GM21825 (cell line): ENCODE measurements at regions not wholly inside any gene's neighbourhood (a gene's known extent, or its start where the extent isn't known, plus 50 kb on each side); places are given as distances from the start of the nearest gene placed in this dataset.

Experiments used
- ATAC-seq: cut with Tn5 transposase; IDR thresholded peaks from one replicate; pipeline ENCODE4 v1.9.1; 2021; ENCODE audit warnings: mild to moderate bottlenecking, moderate library complexity; ENCODE audit not compliant: unreplicated experiment

- ATAC-seq: no peak
These were observed 140.5 kb upstream of the SRRM4 start for GRCh38 chr12:118840878-118841277.

GRCh38 chr12:118841588-118841987 is 139.8 kb upstream of the SRRM4 start:
- no peak for ATAC-seq

GRCh38 chr12:118842866-118843265 is 138.5 kb upstream of the SRRM4 start:
- ATAC-seq: no peak

- ATAC-seq: no peak
These were observed 134.9 kb upstream of the SRRM4 start for GRCh38 chr12:118846416-118846815.

DNA sequence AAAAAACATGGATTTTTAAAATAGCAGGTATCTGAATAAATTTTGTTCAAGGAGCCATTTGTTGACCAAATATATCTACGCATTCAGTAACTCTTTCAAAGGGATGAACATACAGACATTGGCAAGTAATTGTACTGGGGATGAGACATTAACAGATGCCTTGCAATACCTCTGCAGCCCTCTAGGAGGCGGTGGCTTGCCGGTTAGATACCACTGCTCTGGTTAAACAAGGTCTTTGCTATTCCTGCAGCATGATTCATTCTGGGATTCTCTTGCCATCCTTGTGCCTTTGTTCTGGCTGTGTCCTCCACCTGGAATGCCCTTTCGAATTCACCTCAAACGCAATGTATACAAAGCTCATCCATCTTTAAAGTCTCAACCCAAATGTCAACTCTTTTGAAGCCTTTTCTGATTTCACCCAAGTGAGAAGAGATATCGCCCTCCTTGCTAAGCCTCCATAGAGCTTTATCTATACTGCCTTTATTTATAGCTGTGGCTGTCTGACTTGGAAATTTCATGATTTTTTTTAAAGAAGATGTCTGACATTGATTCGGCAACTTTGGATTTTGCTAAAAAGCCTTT is 131.0 kb upstream of the SRRM4 start:
- ATAC-seq: no peak

DNA sequence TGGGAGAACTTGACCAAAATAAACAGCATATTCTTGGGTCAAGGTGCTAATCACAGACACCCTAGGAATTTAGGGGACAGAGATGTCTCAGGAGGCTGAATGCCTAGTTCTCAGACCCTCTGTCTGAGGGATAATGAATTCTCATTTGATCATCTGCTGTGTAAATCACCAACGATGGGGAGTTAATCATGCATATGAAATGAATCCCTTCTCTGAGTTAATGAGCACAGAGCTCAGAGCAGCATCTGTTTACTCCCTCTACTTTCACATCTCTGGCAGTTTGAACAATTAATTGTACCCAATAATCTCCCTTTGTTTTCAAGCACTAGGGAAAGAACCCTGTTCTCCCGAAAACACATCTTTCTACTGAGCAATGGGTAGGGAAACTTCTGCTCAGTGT is 129.4 kb upstream of the SRRM4 start:
- ATAC-seq: no peak

GRCh38 chr12:118853634-118854033 is 127.7 kb upstream of the SRRM4 start:
- ATAC-seq: no peak

DNA sequence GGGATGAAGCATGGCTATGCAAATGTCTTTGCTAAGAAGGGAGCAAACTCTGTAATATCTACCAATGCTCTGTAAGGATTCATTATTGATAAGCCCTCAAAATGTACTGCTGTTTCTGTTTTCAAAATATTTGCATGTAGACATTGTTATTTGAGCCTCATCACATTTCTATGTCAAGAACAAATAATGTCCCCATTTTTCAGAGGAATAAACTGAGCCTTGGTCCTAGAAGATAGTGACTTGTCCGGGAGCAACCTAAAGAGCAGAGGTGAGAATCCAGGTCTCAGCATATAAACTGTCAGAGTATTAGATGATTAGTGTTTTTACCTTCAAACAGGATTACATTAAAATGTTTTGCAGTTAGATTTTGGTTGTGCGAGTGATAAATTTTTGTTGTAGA is 125.5 kb upstream of the SRRM4 start:
- ATAC-seq: no peak

DNA sequence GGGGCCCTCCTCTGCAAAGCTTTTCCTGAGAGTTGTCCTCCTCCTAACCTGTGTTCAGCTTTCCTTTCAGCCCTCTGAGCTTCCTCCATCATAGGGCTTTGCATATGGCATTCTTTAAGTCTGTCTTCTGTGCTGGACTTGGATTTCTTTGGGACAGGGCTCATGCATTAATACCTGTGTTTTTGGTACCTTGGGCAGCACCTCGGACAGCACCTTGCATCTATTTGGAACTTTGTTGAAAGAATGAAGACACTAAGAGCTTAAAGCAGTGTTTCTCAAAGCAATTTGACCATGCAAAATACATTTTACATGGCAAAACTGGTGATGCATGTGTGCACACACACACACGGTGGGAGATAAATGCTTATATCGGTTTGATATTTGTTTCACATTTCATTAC is 115.0 kb upstream of the SRRM4 start:
- no peak for ATAC-seq

DNA sequence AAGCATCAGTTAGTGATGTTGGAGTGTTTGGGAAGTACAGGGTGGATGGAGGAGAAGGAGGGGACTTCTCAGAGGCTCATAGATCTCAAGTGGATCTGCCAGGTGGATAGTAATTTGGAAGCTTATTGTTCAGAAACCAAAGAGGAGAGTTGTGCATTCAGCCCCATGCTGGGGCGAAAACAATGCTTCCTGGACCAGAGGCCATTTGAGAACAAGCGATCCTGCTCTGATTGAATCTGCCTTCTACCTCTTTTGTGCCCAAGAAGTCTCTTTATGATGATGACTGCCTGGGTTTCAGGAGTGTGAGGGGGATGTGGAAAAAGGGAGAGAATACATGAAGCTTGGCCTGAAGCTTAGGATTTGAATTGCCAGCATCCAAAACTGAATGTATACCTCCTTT is 110.8 kb upstream of the SRRM4 start:
- ATAC-seq: no peak

GRCh38 chr12:118874698-118875548 is 106.4 kb upstream of the SRRM4 start:
- ATAC-seq: no peak

DNA sequence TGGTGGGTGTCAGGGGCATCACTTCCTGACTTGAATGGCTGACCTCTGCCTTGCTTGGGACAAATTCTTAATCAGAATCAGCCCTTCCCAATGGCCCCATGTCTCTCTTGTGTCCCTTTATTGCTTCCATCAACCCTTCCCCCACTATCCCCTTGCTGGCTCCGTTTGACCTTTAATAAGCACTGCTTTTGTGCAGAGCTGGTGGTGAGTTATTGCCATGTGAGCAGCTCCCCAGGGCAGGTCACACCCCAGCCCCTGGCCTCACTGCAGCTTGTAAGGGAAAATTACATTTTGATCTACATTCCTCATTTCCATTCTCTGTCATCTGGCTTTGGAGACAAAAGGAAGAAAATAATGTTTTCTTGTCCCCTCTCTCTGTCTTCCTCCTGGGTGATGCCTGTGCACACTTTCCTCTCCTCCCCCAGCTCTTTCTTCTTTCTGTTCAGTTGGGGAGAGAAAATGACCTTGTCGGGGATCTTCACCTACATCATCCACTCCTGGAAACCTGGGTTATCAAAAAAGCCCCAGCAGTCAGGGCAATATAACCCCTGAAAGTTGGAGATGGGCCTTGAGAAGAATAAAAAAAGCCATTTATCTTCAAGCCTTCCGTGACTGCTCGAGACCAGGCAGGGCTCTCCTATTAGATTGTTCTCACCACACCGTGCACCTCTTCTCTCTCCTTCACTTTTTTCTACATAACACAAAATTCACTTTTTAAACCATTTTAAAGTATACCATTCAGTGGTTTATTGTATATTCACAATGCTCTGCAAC is 100.4 kb upstream of the SRRM4 start:
- ATAC-seq: no peak

GRCh38 chr12:118884226-118884625 is 97.1 kb upstream of the SRRM4 start:
- ATAC-seq: no peak

GRCh38 chr12:118900993-118901392 is 80.3 kb upstream of the SRRM4 start:
- ATAC-seq: no peak

DNA sequence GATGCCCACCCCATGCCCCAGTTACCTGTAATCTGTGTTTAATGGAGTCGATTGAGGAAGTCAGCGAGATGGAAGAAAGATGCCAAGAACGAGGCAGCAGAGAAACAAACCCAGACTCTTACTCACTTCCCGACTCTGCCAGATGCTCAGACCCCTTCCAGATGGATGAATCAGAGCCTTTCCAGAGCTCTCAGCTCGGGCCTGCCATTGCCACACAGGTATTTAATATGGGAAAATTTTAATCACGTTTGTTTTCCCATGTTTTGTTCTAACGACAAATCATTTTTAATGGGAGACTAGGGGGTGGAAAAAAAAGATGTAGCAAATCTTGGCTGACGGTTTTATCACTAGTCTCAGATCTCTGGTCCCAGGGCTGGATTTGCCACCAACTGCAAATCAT is 72.5 kb upstream of the SRRM4 start:
- ATAC-seq: no peak

DNA sequence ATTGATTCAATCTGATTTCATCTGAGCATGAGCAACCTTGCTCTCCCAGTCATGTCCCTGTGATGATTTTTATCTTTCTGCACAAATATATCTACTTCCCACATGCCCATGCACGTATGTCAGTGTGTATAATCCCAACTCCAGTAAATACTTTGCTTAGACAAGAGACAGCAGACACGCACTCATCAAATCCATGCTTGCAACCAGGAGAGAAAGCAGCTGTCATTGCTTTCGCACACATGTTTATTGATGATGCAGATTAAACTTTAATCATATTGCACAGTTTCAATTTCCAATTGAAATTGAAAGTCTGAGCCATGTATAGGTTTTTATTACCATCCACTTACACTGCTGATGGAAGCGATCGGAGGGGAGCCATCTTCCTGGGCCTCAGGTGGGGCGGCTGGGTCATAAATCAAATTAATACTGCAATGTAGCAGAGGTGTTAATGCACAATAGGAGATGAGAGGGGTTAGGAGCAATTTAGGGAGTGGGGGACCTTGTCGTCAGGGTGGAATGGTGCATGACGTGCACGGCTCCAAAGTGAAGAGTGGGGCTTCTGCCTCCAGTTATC is 68.6 kb upstream of the SRRM4 start:
- ATAC-seq: no peak

DNA sequence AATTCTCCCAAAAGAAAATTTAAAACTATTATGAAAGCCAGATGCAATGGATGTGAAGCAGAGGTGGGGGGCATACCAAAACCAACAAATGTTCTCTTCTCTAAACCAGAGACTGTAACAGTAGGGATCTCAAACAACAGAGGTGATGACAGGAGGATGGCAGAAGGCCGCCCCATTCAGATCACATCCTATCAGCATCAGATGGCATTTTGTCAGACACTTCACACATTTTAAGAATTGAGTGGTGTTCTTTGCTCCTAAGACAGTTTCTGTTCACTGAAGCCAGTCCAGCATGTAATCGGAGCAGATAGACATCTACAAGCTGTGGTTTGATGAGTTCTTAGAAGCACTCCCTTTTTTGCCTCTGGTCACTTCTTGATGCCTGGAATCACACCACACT is 59.6 kb upstream of the SRRM4 start:
- ATAC-seq: no peak

- no peak for ATAC-seq
These were observed 58.9 kb upstream of the SRRM4 start for GRCh38 chr12:118922405-118922804.

- ATAC-seq: no peak
These were observed 55.9 kb upstream of the SRRM4 start for GRCh38 chr12:118925407-118925806.

GRCh38 chr12:118925826-118926225 is 55.5 kb upstream of the SRRM4 start:
- ATAC-seq: no peak
